ENCODE measurements at regions not wholly inside any gene's neighbourhood (a gene's known extent, or its start where the extent isn't known, plus 50 kb on each side); places are given as distances from the start of the nearest gene placed in this dataset.

DNA sequence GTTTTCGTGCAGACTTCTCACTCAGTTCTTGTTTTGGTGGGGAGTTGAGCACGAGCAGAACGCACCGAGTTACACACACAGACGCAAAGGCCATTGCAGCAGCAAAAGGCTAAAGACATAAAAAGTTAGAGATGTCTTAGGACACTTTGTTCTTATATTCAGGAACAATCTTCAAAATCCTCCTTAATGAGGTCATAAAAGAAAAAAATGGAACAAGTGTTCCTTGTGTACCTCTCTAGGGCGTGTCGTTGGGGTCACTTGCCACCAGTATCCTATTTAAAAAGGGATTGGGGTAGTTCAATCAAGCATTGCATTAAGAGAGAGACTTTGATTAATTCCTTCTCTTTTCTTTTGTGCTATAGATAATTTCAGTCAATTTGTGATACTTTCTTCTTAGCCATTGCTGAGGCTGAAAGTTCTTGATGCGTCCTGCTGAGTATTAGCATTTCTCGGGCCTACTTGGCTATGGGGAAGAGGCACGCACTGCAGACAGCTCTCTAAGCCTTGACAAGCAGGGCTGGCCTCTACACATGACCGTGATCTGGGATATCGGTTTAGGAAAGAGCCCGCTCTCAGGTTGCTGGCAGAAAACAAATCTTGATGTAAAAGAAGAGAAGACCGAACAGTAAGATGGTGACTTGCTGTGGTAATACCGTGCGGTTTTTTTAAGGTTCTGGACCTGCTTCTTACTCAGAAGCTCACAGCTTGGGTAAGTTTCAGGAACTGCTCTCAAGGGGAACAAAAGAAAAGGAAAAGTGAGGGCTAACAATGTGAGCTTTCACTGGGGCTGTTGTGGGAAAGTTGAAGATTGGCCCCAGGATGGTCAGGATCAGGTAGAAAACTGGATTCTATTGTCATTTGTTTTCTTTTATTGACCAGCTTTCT lies 223.6 kb downstream of the TM9SF2 start:
- DNase-seq (no peak), ATAC-seq (ENCODE audit: low read depth) (no peak)
- H3K4me3 Mint-ChIP-seq: no peak overlapping the region
- H3K4me1 Mint-ChIP-seq: peaks cover 4% of the 10 kb centered on the region
- ChIA-PET CTCF (no interaction called here), POLR2A (no interaction called here)
- TF ChIP-seq, protein P1, sequence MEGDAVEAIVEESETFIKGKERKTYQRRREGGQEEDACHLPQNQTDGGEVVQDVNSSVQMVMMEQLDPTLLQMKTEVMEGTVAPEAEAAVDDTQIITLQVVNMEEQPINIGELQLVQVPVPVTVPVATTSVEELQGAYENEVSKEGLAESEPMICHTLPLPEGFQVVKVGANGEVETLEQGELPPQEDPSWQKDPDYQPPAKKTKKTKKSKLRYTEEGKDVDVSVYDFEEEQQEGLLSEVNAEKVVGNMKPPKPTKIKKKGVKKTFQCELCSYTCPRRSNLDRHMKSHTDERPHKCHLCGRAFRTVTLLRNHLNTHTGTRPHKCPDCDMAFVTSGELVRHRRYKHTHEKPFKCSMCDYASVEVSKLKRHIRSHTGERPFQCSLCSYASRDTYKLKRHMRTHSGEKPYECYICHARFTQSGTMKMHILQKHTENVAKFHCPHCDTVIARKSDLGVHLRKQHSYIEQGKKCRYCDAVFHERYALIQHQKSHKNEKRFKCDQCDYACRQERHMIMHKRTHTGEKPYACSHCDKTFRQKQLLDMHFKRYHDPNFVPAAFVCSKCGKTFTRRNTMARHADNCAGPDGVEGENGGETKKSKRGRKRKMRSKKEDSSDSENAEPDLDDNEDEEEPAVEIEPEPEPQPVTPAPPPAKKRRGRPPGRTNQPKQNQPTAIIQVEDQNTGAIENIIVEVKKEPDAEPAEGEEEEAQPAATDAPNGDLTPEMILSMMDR (IDR thresholded peaks at IDR 0.05): no peak
- no peaks in the 10 kb centered on the region for H3K9me3 Mint-ChIP-seq
- H3K27ac Mint-ChIP-seq: no peak overlapping the region
- no peaks in the 10 kb centered on the region for H3K27me3 Mint-ChIP-seq
- intact Hi-C loops (cut with micrococcal nuclease): no loop called here
- peaks cover 5% of the 10 kb centered on the region for H3K36me3 Mint-ChIP-seq (ENCODE audit: low read depth)

DNA sequence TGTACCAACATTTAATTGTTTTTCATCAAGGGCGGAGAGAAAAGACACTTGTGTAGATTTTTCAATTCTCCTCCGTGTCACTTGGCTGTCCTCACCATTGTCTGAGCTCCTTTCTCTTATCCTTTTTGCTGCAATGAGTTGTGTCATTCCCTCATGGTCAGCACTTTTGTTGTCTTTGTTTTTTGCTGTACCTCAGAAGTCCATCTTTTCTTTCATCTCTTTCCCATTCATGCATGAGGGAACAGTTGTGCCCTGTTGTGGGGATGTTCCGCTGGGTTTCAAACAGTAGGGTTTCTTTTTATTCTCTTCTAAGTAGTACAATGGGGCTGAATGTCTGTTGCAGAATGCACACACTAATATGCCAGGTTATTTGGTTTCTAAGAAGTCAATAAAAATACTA lies 222.6 kb downstream of the TM9SF2 start:
- H3K4me1 Mint-ChIP-seq: peaks cover 4% of the 10 kb centered on the region
- peaks cover 5% of the 10 kb centered on the region for H3K36me3 Mint-ChIP-seq (ENCODE audit: low read depth)
- no peaks in the 10 kb centered on the region for H3K9me3 Mint-ChIP-seq
- no peak overlapping the region for H3K4me3 Mint-ChIP-seq
- intact Hi-C loops (cut with micrococcal nuclease): no loop called here
- ATAC-seq (ENCODE audit: low read depth) (no peak), DNase-seq (no peak)
- ChIA-PET CTCF (no interaction called here), POLR2A (no interaction called here)
- no peaks in the 10 kb centered on the region for H3K27me3 Mint-ChIP-seq
- no peak overlapping the region for H3K27ac Mint-ChIP-seq
- TF ChIP-seq, protein P1 (IDR thresholded peaks at IDR 0.05): no peak

DNA sequence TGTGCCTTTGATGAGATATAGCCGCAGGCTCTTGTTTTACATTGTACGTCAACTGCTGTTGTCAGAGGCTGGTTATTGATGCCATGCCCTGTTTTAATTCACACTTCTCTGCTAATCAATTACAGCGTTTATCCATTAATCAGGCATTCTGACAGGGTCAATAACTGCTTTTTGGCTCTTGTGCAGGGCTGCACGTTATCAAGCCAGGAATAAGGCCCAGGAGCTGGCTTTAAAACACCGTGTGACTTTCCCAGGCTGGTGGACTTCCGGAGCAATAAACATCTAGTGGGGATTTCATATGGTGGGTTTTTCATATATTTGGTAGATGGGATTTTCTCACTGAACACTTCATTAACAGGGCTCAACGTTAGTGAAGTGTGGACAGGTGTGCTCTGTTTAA lies 221.7 kb downstream of the TM9SF2 start:
- H3K9me3 Mint-ChIP-seq: no peaks in the 10 kb centered on the region
- no peaks in the 10 kb centered on the region for H3K27me3 Mint-ChIP-seq
- DNase-seq (no peak), ATAC-seq (ENCODE audit: low read depth) (no peak)
- H3K4me3 Mint-ChIP-seq: no peak overlapping the region
- H3K36me3 Mint-ChIP-seq (ENCODE audit: low read depth): peaks cover 5% of the 10 kb centered on the region
- ChIA-PET POLR2A (no interaction called here), CTCF (no interaction called here)
- H3K4me1 Mint-ChIP-seq: peaks cover 4% of the 10 kb centered on the region
- no peak overlapping the region for H3K27ac Mint-ChIP-seq
- TF ChIP-seq, protein P1 (IDR thresholded peaks at IDR 0.05): no peak
- intact Hi-C loops (cut with micrococcal nuclease): no loop called here

DNA sequence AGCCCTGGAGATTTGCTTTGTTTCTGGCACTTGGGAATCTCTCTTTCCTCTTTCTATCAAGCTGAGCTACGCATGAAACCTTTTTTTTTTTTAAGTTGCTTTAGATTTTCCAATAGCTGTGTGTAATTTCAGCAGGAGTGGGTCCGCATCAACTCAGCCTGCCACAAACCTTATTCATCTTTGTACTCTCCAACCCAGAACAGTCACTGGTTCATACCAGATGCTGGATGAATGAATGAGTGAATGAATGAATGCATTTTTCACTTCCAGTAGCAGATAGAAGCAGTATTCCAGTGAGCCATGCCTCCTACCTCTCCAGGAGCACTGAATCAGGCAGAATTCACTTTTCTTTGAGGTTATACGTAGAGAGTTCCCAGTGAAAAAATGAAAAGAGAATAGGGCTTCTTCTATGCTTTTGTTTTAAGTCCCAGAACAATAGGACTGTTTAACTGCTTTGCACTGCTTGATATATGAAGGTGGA lies 221.1 kb downstream of the TM9SF2 start:
- no peak for DNase-seq
- Mint-ChIP-seq H3K9me3 (no peaks in the 10 kb centered on the region), H3K4me1 (peaks cover 4% of the 10 kb centered on the region), H3K36me3 (ENCODE audit: low read depth) (peaks cover 5% of the 10 kb centered on the region), H3K27ac (no peak overlapping the region), H3K27me3 (no peaks in the 10 kb centered on the region), H3K4me3 (no peak overlapping the region)
- TF ChIP-seq, protein P1 (IDR thresholded peaks at IDR 0.05): no peak
- ChIA-PET POLR2A (no interaction called here), CTCF (no interaction called here)
- ATAC-seq (ENCODE audit: low read depth): no peak
- intact Hi-C loops (cut with micrococcal nuclease): no loop called here

DNA sequence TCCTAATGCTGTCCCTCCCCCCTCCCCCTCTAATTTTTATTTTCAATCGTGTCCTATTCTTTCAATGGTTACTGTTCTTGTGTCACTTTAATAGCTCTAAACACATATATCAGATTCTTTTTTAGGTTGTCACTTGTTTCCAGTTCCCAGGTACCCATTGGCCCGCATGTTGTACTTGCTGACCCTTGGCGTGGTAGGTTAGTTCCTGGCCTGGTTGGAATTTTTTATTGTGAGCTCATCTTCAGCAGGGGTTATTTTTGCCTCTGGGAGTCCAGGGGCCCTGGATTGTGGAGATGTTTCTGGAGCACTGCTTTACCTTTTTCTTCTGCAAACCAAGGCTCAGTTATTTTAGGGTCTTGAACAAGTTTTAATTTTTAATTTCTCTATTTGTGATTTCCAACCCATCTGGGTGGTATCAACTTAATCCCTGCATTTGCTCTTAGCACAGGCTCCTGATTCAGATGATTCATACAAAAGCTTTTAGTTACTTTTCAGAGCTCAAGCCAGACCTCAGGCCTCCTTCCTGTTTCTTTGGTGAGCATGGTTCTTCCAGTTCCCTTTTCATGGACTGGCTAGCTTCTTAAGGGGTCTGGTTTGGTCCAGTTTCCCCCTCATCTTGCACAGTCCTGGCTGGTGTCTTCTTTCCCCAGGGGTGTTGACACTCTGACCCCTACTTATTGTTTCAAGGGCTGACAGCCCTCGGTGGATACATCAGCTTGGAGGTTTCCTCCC lies 220.5 kb downstream of the TM9SF2 start:
- TF ChIP-seq, protein P1 (IDR thresholded peaks at IDR 0.05): no peak
- POLR2A ChIA-PET: no interaction called here
- no peak overlapping the region for H3K27ac Mint-ChIP-seq
- no peak for ATAC-seq (ENCODE audit: low read depth)
- CTCF ChIA-PET: no interaction called here
- peaks cover 4% of the 10 kb centered on the region for H3K4me1 Mint-ChIP-seq
- H3K4me3 Mint-ChIP-seq: no peak overlapping the region
- no peaks in the 10 kb centered on the region for H3K27me3 Mint-ChIP-seq
- no peak for DNase-seq
- peaks cover 5% of the 10 kb centered on the region for H3K36me3 Mint-ChIP-seq (ENCODE audit: low read depth)
- intact Hi-C loops (cut with micrococcal nuclease): no loop called here
- no peaks in the 10 kb centered on the region for H3K9me3 Mint-ChIP-seq
